ENCODE measurements at regions not wholly inside any gene's neighbourhood (a gene's known extent, or its start where the extent isn't known, plus 50 kb on each side); places are given as distances from the start of the nearest gene placed in this dataset.
"Not testable (repeated sequence)": the region's sequence is repeated elsewhere in the genome, so short reads cannot be mapped to it uniquely, and the experiment has no call there.

DNA sequence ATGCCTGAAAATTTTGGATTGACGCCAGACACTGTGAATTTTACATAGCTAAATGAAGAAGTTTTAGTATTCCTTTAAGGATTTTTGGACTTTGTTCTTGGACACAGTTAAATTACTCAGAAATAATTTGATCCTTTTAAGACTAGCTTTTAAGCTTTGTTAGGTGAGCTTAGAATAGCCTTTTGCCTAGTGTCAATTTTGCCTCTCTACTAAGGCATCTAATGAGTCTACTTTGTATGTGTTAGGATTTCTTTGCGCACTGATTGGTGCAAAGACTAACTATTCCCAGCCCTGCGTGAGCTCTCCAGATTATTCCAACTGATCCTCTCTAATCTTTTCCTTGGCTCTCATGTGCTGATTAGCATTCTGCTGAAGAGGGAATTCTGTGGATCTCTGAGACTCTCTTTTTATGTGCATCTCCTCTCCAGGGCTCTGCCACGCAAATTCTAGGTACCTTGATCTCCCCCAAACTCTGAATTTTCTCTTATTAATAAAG, 128.1 kb upstream of the BCL9 start:
- no peak for DNase-seq
- no peak overlapping the region for H3K4me3 Mint-ChIP-seq
- peaks cover 4% of the 10 kb centered on the region for H3K27me3 Mint-ChIP-seq
- no peaks in the 10 kb centered on the region for H3K4me1 Mint-ChIP-seq
- peaks cover 1% of the 10 kb centered on the region for H3K9me3 Mint-ChIP-seq
- H3K36me3 Mint-ChIP-seq = no peaks in the 10 kb centered on the region
- no peak overlapping the region for H3K27ac Mint-ChIP-seq
- CTCF ChIA-PET = no interaction called here

DNA sequence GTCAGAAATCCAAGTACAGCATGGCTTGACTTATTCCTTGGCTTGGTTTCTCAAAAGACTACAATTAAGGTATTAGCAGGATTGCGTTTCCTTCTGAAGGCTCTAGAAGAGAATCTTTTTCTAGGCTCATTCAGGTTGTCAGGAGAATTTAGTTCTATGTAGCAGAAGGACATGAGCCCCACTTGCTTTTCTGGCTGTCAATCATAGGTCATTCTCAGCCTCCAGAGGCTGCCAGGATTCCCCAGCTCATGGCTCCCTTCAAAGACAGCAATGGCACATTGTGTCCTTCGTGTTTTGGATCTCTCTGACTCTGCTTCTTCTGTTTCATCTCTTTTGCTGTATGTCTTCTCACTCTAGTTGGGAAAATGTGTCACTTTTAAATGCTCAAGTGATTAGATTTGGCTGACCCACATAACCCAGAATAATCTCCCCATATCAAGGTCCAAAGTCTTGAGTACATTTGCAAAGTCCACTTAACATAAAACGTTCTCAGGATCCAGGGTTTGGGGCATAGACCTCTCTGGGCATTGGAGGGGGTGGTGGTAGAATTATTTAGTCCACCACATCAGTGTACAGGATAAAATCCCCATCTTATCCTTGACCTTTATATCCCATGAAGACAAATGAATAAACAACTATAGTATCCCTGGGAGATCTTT, 126.7 kb upstream of the BCL9 start:
- Mint-ChIP-seq H3K4me1 (no peaks in the 10 kb centered on the region), H3K27me3 (peaks cover 4% of the 10 kb centered on the region), H3K27ac (no peak overlapping the region), H3K4me3 (no peak overlapping the region), H3K36me3 (no peaks in the 10 kb centered on the region), H3K9me3 (no peaks in the 10 kb centered on the region)
- CTCF ChIA-PET = no interaction called here
- no peak for DNase-seq

DNA sequence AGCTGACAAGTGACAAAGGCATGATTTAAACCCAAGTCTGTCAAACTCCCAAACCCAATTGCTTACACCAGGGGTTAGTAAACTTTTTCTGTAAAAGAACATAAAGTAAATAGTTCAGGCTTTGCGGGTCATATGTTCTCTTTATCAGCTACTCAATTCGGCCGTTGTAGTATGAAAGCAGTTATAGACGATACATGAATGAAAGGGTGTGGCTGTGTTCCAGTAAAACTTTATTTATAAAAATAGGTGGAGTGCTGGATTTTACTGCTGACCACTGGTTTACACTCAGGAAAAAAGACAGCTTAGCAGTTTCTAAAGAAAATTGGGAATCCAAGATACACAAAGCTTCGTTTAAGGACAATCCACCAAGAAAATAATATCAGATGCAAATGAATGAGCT, 124.3 kb upstream of the BCL9 start:
- CTCF ChIA-PET = interaction anchor here (1.1 kb wide), 1 partner anchor 51 kb away, joined by 3 read pairs; no protein-coding TSS in a partner anchor

DNA sequence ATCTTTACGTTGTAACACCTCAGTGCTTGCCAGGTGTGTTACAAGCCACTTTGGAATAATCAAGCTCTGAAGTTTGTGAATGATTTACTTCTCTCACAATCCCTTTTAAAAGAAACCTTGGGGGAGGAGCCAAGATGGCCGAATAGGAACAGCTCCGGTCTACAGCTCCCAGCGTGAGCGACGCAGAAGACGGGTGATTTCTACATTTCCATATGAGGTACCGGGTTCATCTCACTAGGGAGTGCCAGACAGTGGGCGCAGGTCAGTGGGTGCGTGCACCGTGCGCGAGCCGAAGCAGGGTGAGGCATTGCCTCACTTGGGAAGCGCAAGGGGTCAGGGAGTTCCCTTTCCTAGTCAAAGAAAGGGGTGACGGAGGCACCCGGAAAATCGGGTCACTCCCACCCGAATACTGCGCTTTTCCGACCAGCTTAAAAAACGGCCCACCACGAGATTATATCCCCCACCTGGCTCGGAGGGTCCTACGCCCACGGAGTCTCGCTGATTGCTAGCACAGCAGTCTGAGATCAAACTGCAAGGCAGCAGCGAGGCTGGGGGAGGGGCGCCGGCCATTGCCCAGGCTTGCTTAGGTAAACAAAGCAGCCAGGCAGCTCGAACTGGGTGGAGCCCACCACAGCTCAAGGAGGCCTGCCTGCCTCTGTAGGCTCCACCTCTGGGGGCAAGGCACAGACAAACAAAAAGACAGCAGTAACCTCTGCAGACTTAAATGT, 118.0 kb upstream of the BCL9 start:
- H3K9me3 Mint-ChIP-seq, CTCF ChIA-PET, H3K36me3 Mint-ChIP-seq: not testable (repeated sequence)

More for the DNA sequence above, 124.3 kb upstream of the BCL9 start:
- no peak for DNase-seq
- Mint-ChIP-seq H3K27ac (no peak overlapping the region), H3K4me3 (no peak overlapping the region), H3K9me3 (no peaks in the 10 kb centered on the region), H3K4me1 (no peaks in the 10 kb centered on the region), H3K36me3 (no peaks in the 10 kb centered on the region), H3K27me3 (peaks cover 4% of the 10 kb centered on the region)

DNA sequence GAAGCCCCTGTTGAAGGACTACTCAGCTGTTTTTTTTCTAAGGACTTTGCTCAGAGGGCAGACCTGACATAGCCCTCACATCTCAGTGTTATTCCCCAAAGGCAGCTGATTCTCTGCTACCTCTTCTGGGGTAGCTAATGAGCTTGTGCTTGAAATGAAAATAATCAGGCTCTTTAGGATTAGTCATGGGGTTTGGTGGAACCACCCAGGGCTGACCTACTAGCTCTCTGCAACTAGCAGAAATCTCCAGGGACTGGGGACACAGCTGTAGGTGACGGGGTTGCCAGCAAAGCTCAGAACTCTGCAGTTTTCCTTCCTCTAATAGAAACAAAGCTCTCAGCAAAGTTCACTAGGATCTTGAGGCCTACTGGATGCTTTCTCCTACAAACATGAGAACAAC, 106.4 kb upstream of the BCL9 start:
- Mint-ChIP-seq H3K4me3 (no peak overlapping the region), H3K27ac (no peak overlapping the region), H3K27me3 (no peaks in the 10 kb centered on the region), H3K9me3 (no peaks in the 10 kb centered on the region), H3K36me3 (no peaks in the 10 kb centered on the region), H3K4me1 (no peaks in the 10 kb centered on the region)
- CTCF ChIA-PET = no interaction called here
- DNase-seq = no peak

More for the DNA sequence above, 118.0 kb upstream of the BCL9 start:
- H3K27ac Mint-ChIP-seq, DNase-seq, H3K4me1 Mint-ChIP-seq, H3K27me3 Mint-ChIP-seq, H3K4me3 Mint-ChIP-seq: not testable (repeated sequence)

DNA sequence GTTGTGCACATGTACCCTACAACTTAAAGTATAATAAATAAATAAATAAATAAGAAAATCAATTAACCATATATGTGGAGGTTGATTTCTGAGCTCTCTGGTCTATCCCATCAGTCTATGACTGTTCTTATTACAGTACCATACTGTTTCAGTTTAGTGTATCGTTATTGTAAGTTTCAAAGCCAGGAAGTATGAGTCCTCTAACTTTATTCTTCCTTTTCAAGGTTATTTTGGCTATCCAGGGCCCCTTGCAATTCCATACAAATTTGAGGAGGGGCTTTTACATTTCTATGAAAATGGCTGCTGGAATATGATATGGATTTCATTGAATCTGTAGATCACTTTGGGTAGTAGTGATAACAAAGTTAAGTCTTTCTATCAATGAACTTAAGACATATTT, 96.9 kb upstream of the BCL9 start:
- H3K27ac Mint-ChIP-seq = no peak overlapping the region
- peaks cover 22% of the 10 kb centered on the region for H3K9me3 Mint-ChIP-seq
- no peaks in the 10 kb centered on the region for H3K36me3 Mint-ChIP-seq
- CTCF ChIA-PET = no interaction called here
- DNase-seq = no peak
- no peak overlapping the region for H3K4me3 Mint-ChIP-seq
- peaks cover 4% of the 10 kb centered on the region for H3K27me3 Mint-ChIP-seq
- no peaks in the 10 kb centered on the region for H3K4me1 Mint-ChIP-seq

DNA sequence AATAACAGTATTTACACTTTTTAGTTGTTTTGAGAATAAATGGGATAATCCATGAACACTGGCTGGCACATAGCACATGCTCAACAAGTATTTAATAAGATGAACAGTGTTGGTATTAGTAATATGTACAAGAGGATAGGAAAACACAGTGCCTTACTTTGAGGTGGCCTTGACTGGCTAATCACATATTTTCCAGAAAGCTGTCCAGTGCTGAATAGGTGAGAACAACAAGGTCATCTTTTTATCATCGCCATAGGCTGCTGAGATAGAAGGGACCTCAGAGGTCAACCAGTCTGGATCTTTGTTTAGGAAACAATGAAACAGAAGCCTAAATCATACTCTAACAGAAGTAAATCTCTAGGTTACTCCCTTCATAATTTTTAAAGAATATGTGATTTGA, 89.7 kb upstream of the BCL9 start:
- no peak overlapping the region for H3K4me3 Mint-ChIP-seq
- H3K36me3 Mint-ChIP-seq = no peaks in the 10 kb centered on the region
- CTCF ChIA-PET = no interaction called here
- no peak overlapping the region for H3K27ac Mint-ChIP-seq
- DNase-seq = no peak
- H3K27me3 Mint-ChIP-seq = peaks cover 4% of the 10 kb centered on the region
- no peaks in the 10 kb centered on the region for H3K4me1 Mint-ChIP-seq
- peaks cover 2% of the 10 kb centered on the region for H3K9me3 Mint-ChIP-seq

DNA sequence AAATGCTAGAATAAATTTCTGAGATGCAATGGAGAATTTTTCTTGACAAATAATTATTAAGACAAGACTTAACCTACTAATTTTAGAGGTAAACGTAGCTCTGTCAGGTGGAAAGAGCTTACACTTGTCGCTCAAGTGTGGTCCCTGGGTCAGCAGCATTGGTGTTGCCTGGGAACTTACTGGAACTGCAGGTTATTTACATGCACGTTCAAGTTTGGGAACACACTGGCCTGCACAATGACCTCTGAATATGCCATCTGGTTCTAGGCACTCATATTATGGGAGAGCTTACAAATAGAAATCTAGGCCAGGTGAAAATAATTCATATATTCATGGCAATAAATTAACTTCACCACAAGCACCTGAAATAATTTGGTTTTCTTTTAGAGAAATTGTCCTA, 88.5 kb upstream of the BCL9 start:
- no peak overlapping the region for H3K4me3 Mint-ChIP-seq
- H3K36me3 Mint-ChIP-seq = no peaks in the 10 kb centered on the region
- no peak for DNase-seq
- H3K9me3 Mint-ChIP-seq = no peaks in the 10 kb centered on the region
- H3K4me1 Mint-ChIP-seq = no peaks in the 10 kb centered on the region
- no peak overlapping the region for H3K27ac Mint-ChIP-seq
- H3K27me3 Mint-ChIP-seq = peaks cover 4% of the 10 kb centered on the region
- CTCF ChIA-PET = interaction anchor here (0.6 kb wide), 1 partner anchor 44 kb away, joined by 3 read pairs; no protein-coding TSS in a partner anchor

DNA sequence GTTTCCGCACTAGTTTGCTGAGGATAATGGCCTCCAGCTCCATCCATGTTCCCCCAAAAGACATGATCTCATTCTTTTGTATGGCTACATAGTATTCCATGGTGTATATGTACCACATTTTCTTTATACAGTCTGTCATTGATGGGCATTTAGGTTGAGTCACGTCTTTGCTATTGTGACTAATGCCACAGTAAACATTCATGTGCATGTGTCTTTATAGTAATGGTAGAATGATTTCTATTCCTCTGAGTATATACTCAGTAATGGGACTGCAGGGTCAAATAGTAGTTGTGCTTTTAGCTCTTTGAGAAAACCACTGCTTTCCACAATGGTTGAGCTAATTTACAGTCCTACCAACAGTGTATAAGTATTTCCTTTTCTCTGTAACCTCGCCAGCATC, 78.3 kb upstream of the BCL9 start:
- Mint-ChIP-seq H3K27me3 (peaks cover 8% of the 10 kb centered on the region), H3K4me1 (no peaks in the 10 kb centered on the region), H3K27ac (no peak overlapping the region), H3K4me3 (no peak overlapping the region), H3K36me3 (no peaks in the 10 kb centered on the region), H3K9me3 (peaks cover 12% of the 10 kb centered on the region)
- DNase-seq = no peak
- CTCF ChIA-PET = no interaction called here

DNA sequence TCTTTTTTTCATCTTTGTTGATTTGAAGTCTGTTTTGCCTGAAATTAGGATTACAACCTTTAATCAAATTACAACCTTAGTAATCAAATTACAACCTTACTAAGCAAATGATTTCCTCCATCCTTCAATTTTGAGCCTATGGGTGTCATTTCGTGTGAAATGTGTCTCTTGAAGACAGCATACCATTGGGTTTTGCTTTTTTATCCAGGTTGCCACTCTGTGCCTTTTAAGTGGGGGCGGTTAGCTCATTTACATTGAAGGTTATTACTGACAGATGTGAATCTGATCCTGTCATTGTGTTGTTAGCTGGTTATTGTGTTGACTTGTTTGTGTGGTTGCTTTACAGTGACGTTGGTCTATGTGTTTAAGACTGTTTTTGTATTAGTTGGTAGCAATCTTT, 74.8 kb upstream of the BCL9 start:
- Mint-ChIP-seq H3K27me3 (peaks cover 21% of the 10 kb centered on the region), H3K4me3 (no peak overlapping the region), H3K4me1 (no peaks in the 10 kb centered on the region), H3K36me3 (no peaks in the 10 kb centered on the region), H3K27ac (no peak overlapping the region), H3K9me3 (peaks cover 12% of the 10 kb centered on the region)
- CTCF ChIA-PET = no interaction called here
- DNase-seq = no peak

DNA sequence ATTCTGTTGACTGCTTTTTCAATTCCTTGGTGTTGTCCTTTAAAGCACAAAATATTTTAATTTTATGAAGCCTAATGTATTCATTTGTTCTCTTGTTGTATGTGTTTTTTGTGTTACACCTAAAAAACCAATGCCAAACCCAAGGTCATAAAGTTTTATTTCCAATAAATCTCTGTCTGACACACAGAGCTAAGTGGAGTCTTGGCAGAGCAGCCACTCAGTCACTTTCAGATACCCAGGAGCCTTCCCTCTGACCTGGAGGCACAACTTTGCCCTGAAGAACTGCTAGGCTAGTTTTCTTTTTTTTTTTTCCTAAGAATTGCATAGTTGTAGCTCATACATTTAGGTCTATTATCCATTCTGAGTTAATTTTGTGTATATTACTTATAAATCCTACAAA, 71.2 kb upstream of the BCL9 start:
- H3K9me3 Mint-ChIP-seq = peaks cover 12% of the 10 kb centered on the region
- no peaks in the 10 kb centered on the region for H3K4me1 Mint-ChIP-seq
- no peak overlapping the region for H3K4me3 Mint-ChIP-seq
- H3K36me3 Mint-ChIP-seq = no peaks in the 10 kb centered on the region
- CTCF ChIA-PET = no interaction called here
- no peak for DNase-seq
- peaks cover 17% of the 10 kb centered on the region for H3K27me3 Mint-ChIP-seq
- H3K27ac Mint-ChIP-seq = no peak overlapping the region

DNA sequence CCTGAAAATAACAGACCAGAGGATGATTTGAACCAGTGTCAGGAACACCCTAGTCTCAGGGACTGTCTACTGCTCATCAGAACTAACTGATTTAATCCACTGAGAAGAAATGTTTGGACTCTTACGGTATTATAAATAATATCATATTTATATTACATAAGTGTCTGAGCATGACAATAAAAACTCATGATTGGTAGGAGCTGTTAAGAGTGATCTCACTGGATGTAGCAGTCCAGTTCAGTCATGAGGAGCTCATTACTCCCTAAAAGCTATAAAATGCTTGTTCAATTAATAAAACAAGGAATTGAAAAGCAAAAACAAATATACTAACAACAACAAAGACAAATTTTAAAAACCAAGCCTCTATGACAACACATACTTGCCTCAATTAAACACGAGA, 68.8 kb upstream of the BCL9 start:
- H3K4me1 Mint-ChIP-seq = no peaks in the 10 kb centered on the region
- no peaks in the 10 kb centered on the region for H3K9me3 Mint-ChIP-seq
- CTCF ChIA-PET = no interaction called here
- H3K36me3 Mint-ChIP-seq = no peaks in the 10 kb centered on the region
- H3K27me3 Mint-ChIP-seq = peaks cover 20% of the 10 kb centered on the region
- DNase-seq = no peak
- H3K4me3 Mint-ChIP-seq = no peak overlapping the region
- no peak overlapping the region for H3K27ac Mint-ChIP-seq

DNA sequence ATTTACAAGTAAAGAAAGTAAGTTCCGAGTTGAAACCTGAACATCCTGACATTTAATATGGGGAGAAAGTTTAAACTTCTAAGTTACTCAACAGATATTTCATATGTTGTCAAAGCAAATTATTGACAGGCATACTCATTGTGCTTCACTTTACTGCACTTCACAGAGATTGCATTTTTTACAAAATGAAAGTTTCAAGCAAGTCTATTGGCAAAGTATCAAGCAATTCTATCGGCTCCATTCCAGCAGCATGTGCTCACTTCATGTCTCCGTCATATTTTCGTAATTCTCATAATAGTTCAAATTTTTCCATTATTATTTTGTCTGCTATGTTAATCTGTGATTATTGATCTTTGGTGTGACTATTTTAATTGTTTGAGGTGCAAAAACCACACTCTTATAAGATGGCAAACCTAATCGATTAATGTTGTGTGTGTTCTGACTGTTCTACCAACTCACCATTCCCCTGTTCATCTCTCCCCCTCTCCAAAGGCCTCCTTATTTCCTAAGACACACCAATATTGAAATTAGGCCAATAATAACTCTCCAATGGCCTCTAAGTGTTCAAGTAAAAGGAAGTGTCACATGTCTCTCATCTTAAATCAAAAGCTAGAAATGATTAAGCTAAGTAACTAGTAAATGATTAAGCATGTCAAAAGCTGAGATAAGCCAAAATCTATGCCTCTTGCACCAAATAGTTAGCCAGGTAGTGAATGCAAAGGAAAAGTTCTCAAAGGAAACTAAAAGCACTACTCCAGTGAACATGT, 68.2 kb upstream of the BCL9 start:
- no peaks in the 10 kb centered on the region for H3K9me3 Mint-ChIP-seq
- H3K27ac Mint-ChIP-seq = no peak overlapping the region
- H3K36me3 Mint-ChIP-seq = no peaks in the 10 kb centered on the region
- peaks cover 19% of the 10 kb centered on the region for H3K27me3 Mint-ChIP-seq
- H3K4me3 Mint-ChIP-seq = no peak overlapping the region
- DNase-seq = no peak
- H3K4me1 Mint-ChIP-seq = no peaks in the 10 kb centered on the region
- CTCF ChIA-PET = no interaction called here

DNA sequence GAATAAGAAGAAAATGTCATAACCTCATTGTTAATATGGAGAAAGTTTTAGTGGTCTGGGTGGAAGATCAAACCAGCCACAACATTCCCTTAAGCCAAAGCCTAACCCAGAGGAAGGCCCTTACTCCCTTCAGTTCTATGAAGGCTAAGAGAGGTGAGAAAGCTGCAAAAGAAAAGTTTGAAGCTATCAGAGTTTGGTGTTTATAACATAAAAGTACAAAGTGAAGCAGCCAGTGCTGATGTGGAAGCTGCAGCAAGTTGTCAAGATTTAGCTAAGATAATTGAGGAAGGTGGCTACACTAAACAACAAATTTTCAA, 67.6 kb upstream of the BCL9 start:
- CTCF ChIA-PET = no interaction called here
- H3K4me1 Mint-ChIP-seq = no peaks in the 10 kb centered on the region
- H3K36me3 Mint-ChIP-seq = no peaks in the 10 kb centered on the region
- no peak overlapping the region for H3K4me3 Mint-ChIP-seq
- H3K9me3 Mint-ChIP-seq = no peaks in the 10 kb centered on the region
- H3K27me3 Mint-ChIP-seq = peaks cover 16% of the 10 kb centered on the region
- no peak for DNase-seq
- H3K27ac Mint-ChIP-seq = no peak overlapping the region

DNA sequence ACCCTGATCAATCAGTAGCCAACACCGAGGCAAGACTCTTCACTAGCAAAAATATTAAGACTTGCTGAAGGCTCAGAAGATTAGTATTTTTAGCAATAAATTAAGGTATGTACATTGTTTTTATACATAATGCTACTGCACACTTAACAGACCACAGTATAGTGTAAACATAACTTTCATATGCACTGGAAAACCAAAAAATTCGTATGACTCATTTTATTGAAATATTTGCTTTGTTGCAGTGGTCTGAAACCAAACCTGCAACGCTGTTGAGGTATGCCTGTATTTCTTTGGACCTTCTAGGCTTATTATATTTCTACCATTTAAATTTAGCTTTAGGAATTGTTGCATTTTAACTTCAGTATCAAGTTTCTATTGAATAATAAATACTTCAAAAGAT, 65.8 kb upstream of the BCL9 start:
- CTCF ChIA-PET = interaction anchor here (1.2 kb wide), 1 partner anchor 151 kb away, joined by 3 read pairs; no protein-coding TSS in a partner anchor
- Mint-ChIP-seq H3K4me1 (no peaks in the 10 kb centered on the region), H3K27me3 (peaks cover 17% of the 10 kb centered on the region), H3K36me3 (no peaks in the 10 kb centered on the region), H3K27ac (no peak overlapping the region), H3K4me3 (no peak overlapping the region), H3K9me3 (no peaks in the 10 kb centered on the region)
- DNase-seq = no peak

All from activated naive CD4-positive, alpha-beta T cell treated with anti-CD3 and anti-CD28 coated beads, Interleukin-2, amount 10 ng/mL, durations not matched to agents 7 days and 5 days (primary cell).